GM18508 (cell line): ENCODE measurements at regions not wholly inside any gene's neighbourhood (a gene's known extent, or its start where the extent isn't known, plus 50 kb on each side); places are given as distances from the start of the nearest gene placed in this dataset.
"Not testable (repeated sequence)": the region's sequence is repeated elsewhere in the genome, so short reads cannot be mapped to it uniquely, and the experiment has no call there.

Source experiments
- ATAC-seq: cut with Tn5 transposase; IDR thresholded peaks from one replicate; pipeline ENCODE4 v1.9.1; 2021; ENCODE audit warnings: moderate number of reproducible peaks; ENCODE audit not compliant: insufficient read depth, unreplicated experiment

DNA sequence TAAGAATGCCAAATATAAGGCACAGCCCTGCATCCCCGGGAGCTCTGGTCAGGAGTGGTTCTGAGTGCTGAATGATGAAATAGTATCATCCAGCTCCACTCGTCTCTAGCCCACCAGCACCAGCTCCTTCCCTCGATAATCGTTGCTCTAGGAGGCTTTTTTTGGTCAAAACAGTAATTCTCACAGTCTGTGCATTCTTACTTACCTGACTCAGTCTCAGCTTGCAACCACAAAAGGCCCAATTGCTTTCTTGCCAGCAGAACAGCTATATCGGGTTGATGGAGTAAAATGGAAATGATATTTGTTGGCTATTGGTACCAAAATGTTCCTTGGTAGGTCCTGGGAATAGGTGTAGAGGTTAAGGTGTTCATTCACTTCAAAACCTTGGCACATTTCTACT is 94.8 kb downstream of the BMP4 start:
- no peak for ATAC-seq

GRCh38 chr14:53858345-53858684 is 98.3 kb downstream of the BMP4 start:
- no peak for ATAC-seq

DNA sequence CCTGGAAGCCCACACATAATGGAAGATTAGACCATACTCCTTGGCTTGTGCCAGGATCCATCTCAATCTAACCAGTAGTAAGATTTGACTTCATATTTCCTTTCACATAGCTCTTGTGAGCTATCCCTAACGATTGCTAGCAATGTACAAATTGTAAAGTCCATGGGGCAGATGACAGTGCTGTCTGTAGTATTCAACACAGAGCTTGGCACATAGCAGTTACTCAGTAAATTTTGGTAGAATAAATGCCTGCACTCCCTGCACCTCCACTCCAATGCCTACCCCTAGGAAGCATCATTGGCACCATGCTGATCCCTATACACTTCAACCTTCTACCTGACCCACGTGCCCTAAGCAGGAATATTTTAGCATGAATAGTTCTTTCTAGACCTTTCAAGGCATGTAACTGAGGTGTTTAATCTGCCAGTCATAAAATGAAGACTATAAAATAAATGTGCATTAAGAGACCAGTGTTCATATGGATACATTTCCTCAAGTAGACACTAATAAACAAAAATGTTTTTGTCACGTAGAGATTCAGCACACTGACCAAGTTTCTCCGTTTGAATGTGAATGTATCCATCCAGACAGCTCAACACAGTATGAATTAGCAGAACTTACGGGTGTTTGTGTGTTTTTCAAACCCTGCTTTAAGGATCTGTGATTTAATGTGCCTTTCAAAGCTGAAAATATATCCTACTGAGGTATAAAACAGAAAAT is 98.8 kb downstream of the BMP4 start:
- no peak for ATAC-seq

DNA sequence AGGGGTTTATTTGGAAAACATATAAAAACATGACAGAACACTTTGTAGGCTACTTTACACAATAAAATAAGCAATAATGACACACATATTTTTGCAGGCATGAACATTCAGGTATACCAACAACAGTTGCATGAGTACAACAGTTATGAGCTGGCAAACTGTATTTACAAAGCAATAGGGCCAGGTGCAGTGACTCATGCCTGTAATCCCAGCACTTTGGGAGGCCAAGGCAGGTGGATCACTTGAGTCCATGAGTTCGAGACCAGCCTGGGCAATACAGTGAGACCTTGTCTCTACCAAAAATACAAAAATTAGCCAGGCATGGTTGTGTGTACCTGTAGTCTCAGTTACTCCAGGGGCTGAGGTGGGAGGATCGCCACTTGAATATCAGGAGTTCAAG is 101.1 kb downstream of the BMP4 start:
- no peak for ATAC-seq

- no peak for ATAC-seq
Observed at GRCh38 chr14:53855127-53855526, 101.5 kb downstream of the BMP4 start.

GRCh38 chr14:53851394-53852090 is 105.1 kb downstream of the BMP4 start:
- no peak for ATAC-seq

GRCh38 chr14:53850714-53851296 is 105.8 kb downstream of the BMP4 start:
- no peak for ATAC-seq

- ATAC-seq: no peak
Observed at GRCh38 chr14:53849549-53849948, 107.1 kb downstream of the BMP4 start.

- ATAC-seq: no peak
Observed at GRCh38 chr14:53848854-53849253, 107.8 kb downstream of the BMP4 start.

DNA sequence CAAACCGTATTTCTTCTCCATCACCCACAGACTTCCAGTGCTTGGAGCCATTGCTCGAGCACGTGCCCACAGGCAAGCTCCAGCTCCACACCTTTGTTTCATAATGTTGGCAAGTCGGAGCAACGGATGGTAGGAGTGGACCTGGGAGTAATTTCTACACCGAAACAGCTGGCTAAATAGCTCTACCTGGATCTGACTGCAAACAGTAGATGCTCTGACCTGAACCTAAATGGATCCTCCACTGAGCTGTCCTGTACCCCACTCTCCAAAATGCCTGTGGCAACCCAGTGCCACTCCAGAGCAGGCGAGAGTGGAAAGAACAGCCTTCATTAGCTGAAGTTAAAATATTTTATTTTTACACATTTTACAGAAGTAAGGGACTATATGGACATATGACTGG is 108.7 kb downstream of the BMP4 start:
- ATAC-seq: no peak

- no peak for ATAC-seq
Observed at GRCh38 chr14:53847057-53847456, 109.6 kb downstream of the BMP4 start.

- no peak for ATAC-seq
Observed at GRCh38 chr14:53845813-53846693, 110.6 kb downstream of the BMP4 start.

DNA sequence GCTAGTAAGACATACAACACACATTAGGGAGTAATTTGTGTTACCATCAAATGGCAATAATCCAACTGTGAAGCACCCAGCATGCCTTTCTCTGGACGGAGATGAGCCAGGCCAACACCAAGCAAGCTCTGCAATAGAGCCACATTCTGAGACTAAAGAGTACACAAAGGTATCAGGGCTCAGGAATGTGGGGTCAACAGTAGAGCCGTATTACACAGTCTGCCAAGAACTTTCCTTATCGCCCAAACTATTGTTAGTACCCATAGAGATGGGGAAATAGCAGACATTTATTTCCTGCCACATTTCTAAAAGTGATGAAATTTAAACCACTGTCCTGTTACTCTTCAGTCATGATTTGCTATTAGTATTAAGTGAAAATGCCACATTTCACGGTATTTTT is 113.7 kb downstream of the BMP4 start:
- no peak for ATAC-seq

- no peak for ATAC-seq
Observed at GRCh38 chr14:53841109-53842099, 115.2 kb downstream of the BMP4 start.

GRCh38 chr14:53840444-53840843 is 116.2 kb downstream of the BMP4 start:
- no peak for ATAC-seq

DNA sequence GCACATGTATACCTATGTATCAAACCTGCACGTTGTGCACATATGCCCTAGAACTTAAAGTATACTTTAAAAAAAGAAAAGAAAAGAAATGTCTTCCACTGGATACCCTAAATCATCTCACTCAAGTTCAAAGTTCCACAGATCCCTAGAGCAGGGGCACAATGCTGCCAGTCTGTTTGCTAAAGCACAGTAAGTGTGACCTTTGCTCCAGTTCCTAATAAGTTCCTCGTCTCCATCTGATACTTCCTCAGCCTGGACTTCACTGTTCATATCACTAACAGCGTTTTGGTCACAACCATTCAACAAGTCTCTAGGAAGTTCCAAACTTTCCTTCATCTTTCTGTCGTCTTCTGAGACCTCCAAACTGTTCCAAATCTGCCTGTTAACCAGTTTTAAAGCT is 118.3 kb downstream of the BMP4 start:
- ATAC-seq: no peak

GRCh38 chr14:53837656-53838055 is 119.0 kb downstream of the BMP4 start:
- not testable (repeated sequence) for ATAC-seq

DNA sequence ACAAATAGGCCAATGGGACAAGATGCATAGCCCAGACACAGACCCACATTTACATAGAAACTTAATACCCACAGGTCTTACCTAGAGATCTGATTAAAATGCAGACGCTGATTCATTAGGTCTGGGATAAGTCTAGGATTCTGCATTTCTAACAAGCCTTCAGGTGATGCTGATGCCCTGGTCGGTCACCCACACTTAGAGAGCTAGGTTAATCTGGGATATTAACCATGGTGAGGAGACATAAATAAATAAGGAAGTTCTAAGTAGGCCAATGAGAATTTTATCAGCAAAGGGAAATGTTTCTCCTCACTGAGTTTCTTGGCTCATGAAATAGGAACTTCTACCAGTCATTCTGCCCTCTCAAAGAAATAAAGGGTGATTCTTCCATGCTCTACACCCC is 120.1 kb downstream of the BMP4 start:
- ATAC-seq: no peak

DNA sequence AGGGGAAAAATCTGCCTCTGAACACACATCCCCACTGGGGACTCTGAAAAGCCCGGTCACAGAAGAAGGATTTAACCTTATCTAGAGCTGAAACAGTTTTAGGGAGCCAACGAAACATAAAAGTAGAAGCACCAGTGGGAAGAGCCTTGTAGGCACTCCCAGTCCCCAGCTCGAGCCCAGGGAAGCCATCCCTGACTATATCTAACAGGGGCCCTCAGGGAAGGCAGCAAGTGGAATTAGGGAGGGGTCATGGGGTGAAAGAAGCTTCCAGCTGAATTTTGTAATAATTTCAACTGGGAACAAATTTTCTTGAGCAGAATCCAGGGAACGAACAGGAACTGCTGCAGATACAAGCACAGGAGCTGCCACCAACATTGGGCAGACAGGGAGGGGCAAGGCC is 127.8 kb downstream of the BMP4 start:
- no peak for ATAC-seq

DNA sequence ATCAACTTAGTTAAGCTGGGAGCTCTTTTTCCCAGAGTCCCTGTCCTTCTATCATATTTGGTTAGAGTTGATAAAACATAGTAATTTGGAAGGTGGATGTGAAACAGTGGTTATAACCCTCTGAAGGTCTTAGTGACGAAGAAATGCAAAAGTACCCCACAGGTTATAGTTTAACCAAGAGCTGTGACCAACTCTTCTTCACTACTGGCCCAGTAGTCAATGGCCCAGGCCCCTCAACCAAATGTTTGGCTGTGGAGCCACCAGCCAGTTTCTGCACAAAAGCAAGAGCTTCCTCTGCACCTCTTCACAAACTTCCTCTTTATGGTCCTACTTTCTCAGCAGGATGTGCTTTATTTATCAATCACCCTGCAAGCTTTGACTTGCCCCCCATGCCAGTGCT is 132.6 kb downstream of the BMP4 start:
- peak; percentile 78 for ATAC-seq
